K562 (cell line): ENCODE measurements at regions not wholly inside any gene's neighbourhood (a gene's known extent, or its start where the extent isn't known, plus 50 kb on each side); places are given as distances from the start of the nearest gene placed in this dataset.

Experiments used
- GABPA ChIP-seq: fragments of 200-800 bp; sonication (Bioruptor generic); conservative IDR thresholded peaks from 2 replicates; pipeline ENCODE4 v1.6.1; 2016; ENCODE audit warnings: low read depth, missing genetic modification characterization, missing compliant biosample characterization
- HDAC8 ChIP-seq: fragments of 450-650 bp; IDR thresholded peaks from 2 replicates; pipeline ENCODE4 v1.6.1; 2016; ENCODE audit warnings: mild to moderate bottlenecking, missing genetic modification characterization, moderate library complexity, missing compliant biosample characterization
- ILK ChIP-seq: fragments of 450-650 bp; IDR thresholded peaks from 2 replicates; pipeline ENCODE4 v1.6.1; 2016; ENCODE audit warnings: missing genetic modification characterization, low read depth, mild to moderate bottlenecking, missing compliant biosample characterization, moderate library complexity, borderline replicate concordance
- JUNB ChIP-seq: fragments of 450-650 bp; formaldehyde crosslinking; conservative IDR thresholded peaks from 2 replicates; pipeline ENCODE4 v1.4.0; 2020; ENCODE audit warnings: mild to moderate bottlenecking
- MCM5 ChIP-seq: fragments of 450-650 bp; IDR thresholded peaks from 2 replicates; pipeline ENCODE4 v1.6.1; 2016; ENCODE audit warnings: low read depth
- MYBL2 ChIP-seq, 2 experiments: fragments of 450-650 bp in 1 of 2; sonication (generic) in 1 of 2; formaldehyde crosslinking in 1 of 2; IDR thresholded peaks; 2 replicates each; pipeline versions ENCODE4 v1.6.1 to v1.8.1; 2017 to 2022; ENCODE audit warnings: borderline replicate concordance in 1 of 2, inconsistent platforms in 1 of 2, low read depth in 1 of 2, mild to moderate bottlenecking in 1 of 2, missing genetic modification reagents in 1 of 2, moderate library complexity in 1 of 2
- RAD21 ChIP-seq, 2 experiments: fragments of 250-450 bp in 1 of 2; fragments of 450-650 bp in 1 of 2; sonication (Bioruptor Pico) in 1 of 2; formaldehyde crosslinking in 1 of 2; IDR thresholded peaks in 1 of 2; conservative IDR thresholded peaks in 1 of 2; 2 replicates each; pipeline versions ENCODE4 v1.4.0 to v1.8.0; 2020 to 2022; ENCODE audit warnings: mild to moderate bottlenecking in 2 of 2, moderate library complexity in 1 of 2
- RBFOX2 ChIP-seq: fragments of 200-400 bp; formaldehyde crosslinking; IDR thresholded peaks from 2 replicates; pipeline ENCODE4 v1.6.1; 2017; ENCODE audit warnings: low read depth, mild to moderate bottlenecking, low read length, moderate library complexity
- RFX1 ChIP-seq: fragments of 450-650 bp; IDR thresholded peaks from 2 replicates; pipeline ENCODE4 v1.6.1; 2016; ENCODE audit warnings: mild to moderate bottlenecking, moderate library complexity
- SIN3B ChIP-seq: fragments of 450-650 bp; IDR thresholded peaks from 2 replicates; pipeline ENCODE4 v1.6.1; 2017; ENCODE audit warnings: low read depth, mild to moderate bottlenecking, moderate library complexity
- SMC3 ChIP-seq: conservative IDR thresholded peaks from 2 replicates; pipeline ENCODE4 v1.6.1; 2011; ENCODE audit warnings: low read depth, low read length, improper control_type of control experiment; ENCODE audit not compliant: insufficient read depth
- SOX6 ChIP-seq: fragments of 450-650 bp; IDR thresholded peaks from 2 replicates; pipeline ENCODE4 v1.6.1; 2014; ENCODE audit warnings: mild to moderate bottlenecking
- TCF7 ChIP-seq: sonication (generic); IDR thresholded peaks from 2 replicates; pipeline ENCODE4 v1.6.1; 2016; ENCODE audit warnings: antibody characterized with exemption, borderline replicate concordance
- ZNF133 ChIP-seq: fragments of 250-450 bp; sonication (Bioruptor Pico); IDR thresholded peaks from 2 replicates; pipeline ENCODE4 v1.4.0; 2020; ENCODE audit warnings: mild to moderate bottlenecking
- ZNF143 ChIP-seq: sonication (generic); formaldehyde crosslinking; IDR thresholded peaks from 2 replicates; pipeline ENCODE4 v1.9.0; 2022; ENCODE audit warnings: mild to moderate bottlenecking, missing genetic modification reagents
- ZNF239 ChIP-seq: fragments of 250-450 bp; sonication (Bioruptor Pico); IDR thresholded peaks from 2 replicates; pipeline ENCODE4 v1.4.0; 2020; ENCODE audit warnings: mild to moderate bottlenecking
- ZNF384 ChIP-seq: IDR thresholded peaks from 2 replicates; pipeline ENCODE4 v1.6.1; 2012; ENCODE audit warnings: low read depth, low read length, improper control_type of control experiment
- ZNF609 ChIP-seq: sonication (generic); formaldehyde crosslinking; IDR thresholded peaks from 2 replicates; pipeline ENCODE4 v1.8.1; 2023; ENCODE audit warnings: missing genetic modification reagents, mild to moderate bottlenecking, borderline replicate concordance
- TF ChIP-seq, protein P1 (sequence below): fragments of 450-650 bp; IDR thresholded peaks from 2 replicates; pipeline ENCODE4 v1.6.1; 2016; ENCODE audit warnings: missing biosample characterization, missing genetic modification characterization
- TF ChIP-seq, protein P2 (sequence below): fragments of 450-650 bp; formaldehyde crosslinking; IDR thresholded peaks from 2 replicates; pipeline ENCODE4 v1.4.0; 2022; ENCODE audit warnings: mild to moderate bottlenecking, moderate library complexity

GRCh38 chr1:60848583-60849188, 233.7 kb upstream of the NFIA start (continued):
- TF ChIP-seq, protein P1, sequence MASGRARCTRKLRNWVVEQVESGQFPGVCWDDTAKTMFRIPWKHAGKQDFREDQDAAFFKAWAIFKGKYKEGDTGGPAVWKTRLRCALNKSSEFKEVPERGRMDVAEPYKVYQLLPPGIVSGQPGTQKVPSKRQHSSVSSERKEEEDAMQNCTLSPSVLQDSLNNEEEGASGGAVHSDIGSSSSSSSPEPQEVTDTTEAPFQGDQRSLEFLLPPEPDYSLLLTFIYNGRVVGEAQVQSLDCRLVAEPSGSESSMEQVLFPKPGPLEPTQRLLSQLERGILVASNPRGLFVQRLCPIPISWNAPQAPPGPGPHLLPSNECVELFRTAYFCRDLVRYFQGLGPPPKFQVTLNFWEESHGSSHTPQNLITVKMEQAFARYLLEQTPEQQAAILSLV (tag): 0 out of 2 replicates have a peak, but pooled peaks have one; percentile 24
- TF ChIP-seq ZNF239 (CRISPR knock-in tag) (no peak), ZNF609 (CRISPR knock-in tag) (no peak), SMC3 (peak; percentile 56), MCM5 (no peak), GABPA (tag) (no peak), SIN3B (no peak), ZNF133 (CRISPR knock-in tag) (no peak), RFX1 (no peak), ILK (tag) (no peak), RBFOX2 (no peak), JUNB (CRISPR knock-in tag) (no peak), ZNF384 (peak; percentile 96), MYBL2 (IDR thresholded peaks at IDR 0.05; ENCODE audit: low read depth) (no peak), MYBL2 (CRISPR knock-in tag; IDR thresholded peaks at IDR 0.05; ENCODE audit: borderline replicate concordance) (no peak), TCF7 (no peak), ZNF143 (no peak), HDAC8 (tag) (no peak), RAD21 (CRISPR knock-in tag; conservative IDR thresholded peaks at IDR 0.05 in 1 of 2, IDR thresholded peaks at IDR 0.05 in 1 of 2) (peak; percentile 67 to 80), SOX6 (no peak)
- TF ChIP-seq, protein P2, sequence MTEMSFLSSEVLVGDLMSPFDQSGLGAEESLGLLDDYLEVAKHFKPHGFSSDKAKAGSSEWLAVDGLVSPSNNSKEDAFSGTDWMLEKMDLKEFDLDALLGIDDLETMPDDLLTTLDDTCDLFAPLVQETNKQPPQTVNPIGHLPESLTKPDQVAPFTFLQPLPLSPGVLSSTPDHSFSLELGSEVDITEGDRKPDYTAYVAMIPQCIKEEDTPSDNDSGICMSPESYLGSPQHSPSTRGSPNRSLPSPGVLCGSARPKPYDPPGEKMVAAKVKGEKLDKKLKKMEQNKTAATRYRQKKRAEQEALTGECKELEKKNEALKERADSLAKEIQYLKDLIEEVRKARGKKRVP (CRISPR knock-in tag): peak; percentile 69
